Neural cell (in vitro differentiated cells): ENCODE measurements at regions not wholly inside any gene's neighbourhood (a gene's known extent, or its start where the extent isn't known, plus 50 kb on each side); places are given as distances from the start of the nearest gene placed in this dataset.

Experiments used
- CTCF ChIP-seq: fragments of 450-650 bp; IDR thresholded peaks from 2 replicates; pipeline ENCODE4 v1.5.1; 2014; ENCODE audit warnings: antibody characterized with exemption, mild to moderate bottlenecking, moderate library complexity; ENCODE audit not compliant: poor library complexity, severe bottlenecking
- EZH2 ChIP-seq: fragments of 200-600, 300-800 bp; shearing (Covaris generic), sonication (generic); IDR thresholded peaks from 2 replicates; pipeline ENCODE4 v1.6.1; 2014; ENCODE audit warnings: antibody characterized with exemption, low read length, borderline replicate concordance, mild to moderate bottlenecking; ENCODE audit not compliant: insufficient read depth, poor library complexity, severe bottlenecking
- MXI1 ChIP-seq: fragments of 450-650 bp; conservative IDR thresholded peaks from 2 replicates; pipeline ENCODE4 v1.6.1; 2014; ENCODE audit warnings: antibody characterized with exemption, mild to moderate bottlenecking; ENCODE audit not compliant: poor library complexity, severe bottlenecking
- RAD21 ChIP-seq: fragments of 450-650 bp; conservative IDR thresholded peaks from 2 replicates; pipeline ENCODE4 v1.6.1; 2014; ENCODE audit warnings: antibody characterized with exemption, mild to moderate bottlenecking, moderate library complexity
- TF ChIP-seq, protein P1 (sequence below): IDR thresholded peaks from 2 replicates; pipeline ENCODE4 v1.6.1; 2012; ENCODE audit warnings: borderline replicate concordance

GRCh38 chr5:53429706-53430105 is 50.7 kb upstream of the FST start:
- no peak for TF ChIP-seq CTCF
- TF ChIP-seq EZH2, result no peak
- TF ChIP-seq MXI1, result no peak
- TF ChIP-seq RAD21, result no peak
- TF ChIP-seq, protein P1, sequence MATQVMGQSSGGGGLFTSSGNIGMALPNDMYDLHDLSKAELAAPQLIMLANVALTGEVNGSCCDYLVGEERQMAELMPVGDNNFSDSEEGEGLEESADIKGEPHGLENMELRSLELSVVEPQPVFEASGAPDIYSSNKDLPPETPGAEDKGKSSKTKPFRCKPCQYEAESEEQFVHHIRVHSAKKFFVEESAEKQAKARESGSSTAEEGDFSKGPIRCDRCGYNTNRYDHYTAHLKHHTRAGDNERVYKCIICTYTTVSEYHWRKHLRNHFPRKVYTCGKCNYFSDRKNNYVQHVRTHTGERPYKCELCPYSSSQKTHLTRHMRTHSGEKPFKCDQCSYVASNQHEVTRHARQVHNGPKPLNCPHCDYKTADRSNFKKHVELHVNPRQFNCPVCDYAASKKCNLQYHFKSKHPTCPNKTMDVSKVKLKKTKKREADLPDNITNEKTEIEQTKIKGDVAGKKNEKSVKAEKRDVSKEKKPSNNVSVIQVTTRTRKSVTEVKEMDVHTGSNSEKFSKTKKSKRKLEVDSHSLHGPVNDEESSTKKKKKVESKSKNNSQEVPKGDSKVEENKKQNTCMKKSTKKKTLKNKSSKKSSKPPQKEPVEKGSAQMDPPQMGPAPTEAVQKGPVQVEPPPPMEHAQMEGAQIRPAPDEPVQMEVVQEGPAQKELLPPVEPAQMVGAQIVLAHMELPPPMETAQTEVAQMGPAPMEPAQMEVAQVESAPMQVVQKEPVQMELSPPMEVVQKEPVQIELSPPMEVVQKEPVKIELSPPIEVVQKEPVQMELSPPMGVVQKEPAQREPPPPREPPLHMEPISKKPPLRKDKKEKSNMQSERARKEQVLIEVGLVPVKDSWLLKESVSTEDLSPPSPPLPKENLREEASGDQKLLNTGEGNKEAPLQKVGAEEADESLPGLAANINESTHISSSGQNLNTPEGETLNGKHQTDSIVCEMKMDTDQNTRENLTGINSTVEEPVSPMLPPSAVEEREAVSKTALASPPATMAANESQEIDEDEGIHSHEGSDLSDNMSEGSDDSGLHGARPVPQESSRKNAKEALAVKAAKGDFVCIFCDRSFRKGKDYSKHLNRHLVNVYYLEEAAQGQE, result no peak
